Neural progenitor cell (in vitro differentiated cells): ENCODE measurements at regions not wholly inside any gene's neighbourhood (a gene's known extent, or its start where the extent isn't known, plus 50 kb on each side); places are given as distances from the start of the nearest gene placed in this dataset.

Experiments used
- DNase-seq: peaks from one replicate; pipeline ENCODE4 v3.0.0-alpha.2; 2016; ENCODE audit warnings: low spot score
- H2AFZ ChIP-seq: fragments of 200-600 bp; sonication (generic); replicated peaks from 2 replicates; pipeline ENCODE4 v1.6.1; 2016; ENCODE audit warnings: antibody characterized with exemption
- H3F3A ChIP-seq: fragments of 200-600 bp; sonication (generic); 2 replicates; pipeline ENCODE4 v1.6.1; 2016; ENCODE audit warnings: antibody characterized with exemption, low read depth
- H3K27ac ChIP-seq: fragments of 200-600 bp; sonication (generic); 2 replicates; pipeline ENCODE4 v1.5.1; 2016; ENCODE audit warnings: mild to moderate bottlenecking
- H3K27me3 ChIP-seq: fragments of 200-600 bp; sonication (generic); 2 replicates; pipeline ENCODE4 v1.6.1; 2016; ENCODE audit warnings: mild to moderate bottlenecking, moderate library complexity
- H3K36me3 ChIP-seq: fragments of 200-600 bp; sonication (generic); 2 replicates; pipeline ENCODE4 v1.5.1; 2016
- H3K4me1 ChIP-seq: fragments of 200-600 bp; sonication (generic); 2 replicates; pipeline ENCODE4 v1.6.1; 2016; ENCODE audit warnings: mixed run types
- H3K4me2 ChIP-seq: fragments of 200-600 bp; sonication (generic); 2 replicates; pipeline ENCODE4 v1.6.1; 2016
- H3K4me3 ChIP-seq: fragments of 200-600 bp; sonication (generic); 2 replicates; pipeline ENCODE4 v1.5.1; 2016
- H3K79me2 ChIP-seq: fragments of 200-600 bp; sonication (generic); 2 replicates; pipeline ENCODE4 v1.6.1; 2016; ENCODE audit warnings: low read depth
- H3K9ac ChIP-seq: fragments of 200-600 bp; sonication (generic); 2 replicates; pipeline ENCODE4 v1.6.1; 2016
- H3K9me3 ChIP-seq: fragments of 200-600 bp; sonication (generic); 2 replicates; pipeline ENCODE4 v1.5.1; 2016; ENCODE audit warnings: low read depth
- H4K20me1 ChIP-seq: fragments of 200-600 bp; sonication (generic); 2 replicates; pipeline ENCODE4 v1.6.1; 2016; ENCODE audit warnings: low read depth
- H3K27ac Mint-ChIP-seq: 3 replicates; pipeline ENCODE4 v1.8.0; 2021; ENCODE audit warnings: mixed read lengths
- H3K27me3 Mint-ChIP-seq: 2 replicates; pipeline ENCODE4 v1.8.0; 2022; ENCODE audit warnings: low read depth, mild to moderate bottlenecking, inconsistent platforms, moderate library complexity, mixed read lengths; ENCODE audit not compliant: insufficient read depth
- H3K36me3 Mint-ChIP-seq: 3 replicates; pipeline ENCODE4 v1.8.0; 2021; ENCODE audit warnings: mixed read lengths
- H3K4me1 Mint-ChIP-seq: 3 replicates; pipeline ENCODE4 v1.8.0; 2021; ENCODE audit warnings: mixed read lengths
- H3K4me3 Mint-ChIP-seq: 3 replicates; pipeline ENCODE4 v1.8.0; 2021; ENCODE audit warnings: mild to moderate bottlenecking, moderate library complexity, mixed read lengths
- H3K9me3 Mint-ChIP-seq: 3 replicates; pipeline ENCODE4 v1.8.0; 2020; ENCODE audit warnings: mixed read lengths
- CTCF ChIP-seq: fragments of 200-600 bp; sonication (generic); IDR thresholded peaks from 2 replicates; pipeline ENCODE4 v1.5.1; 2017; ENCODE audit warnings: antibody characterized with exemption, mild to moderate bottlenecking
- EZH2 ChIP-seq: fragments of 200-600 bp; sonication (generic); IDR thresholded peaks from 2 replicates; pipeline ENCODE4 v1.6.1; 2017; ENCODE audit warnings: antibody characterized with exemption, mild to moderate bottlenecking, moderate library complexity
- EZH2phosphoT487 ChIP-seq: fragments of 200-600 bp; sonication (generic); IDR thresholded peaks from 2 replicates; pipeline ENCODE4 v1.6.1; 2017; ENCODE audit warnings: antibody characterized with exemption

GRCh38 chr17:70636517-70637133 is 467.3 kb downstream of the KCNJ2 start:
- H3K27me3 Mint-ChIP-seq, result no peaks in the 10 kb centered on the region
- no peaks in the 10 kb centered on the region for H3K9me3 ChIP-seq
- no peaks in the 10 kb centered on the region for H4K20me1 ChIP-seq
- no peak overlapping the region for H3K4me3 Mint-ChIP-seq
- H3K36me3 ChIP-seq, result no peaks in the 10 kb centered on the region
- no peak overlapping the region for H3K4me3 ChIP-seq
- H3K9ac ChIP-seq, result no peak overlapping the region
- no peak overlapping the region for H3K27ac Mint-ChIP-seq
- no peak overlapping the region for H2AFZ ChIP-seq
- H3K4me2 ChIP-seq, result no peak overlapping the region
- no peak overlapping the region for H3K27ac ChIP-seq
- no peaks in the 10 kb centered on the region for H3F3A ChIP-seq
- H3K4me1 ChIP-seq, result no peaks in the 10 kb centered on the region
- H3K36me3 Mint-ChIP-seq, result no peaks in the 10 kb centered on the region
- H3K27me3 ChIP-seq, result no peaks in the 10 kb centered on the region
- H3K4me1 Mint-ChIP-seq, result peaks cover 22% of the 10 kb centered on the region
- no peaks in the 10 kb centered on the region for H3K9me3 Mint-ChIP-seq
- H3K79me2 ChIP-seq, result no peaks in the 10 kb centered on the region
- peak; percentile 42 for DNase-seq
- TF ChIP-seq EZH2phosphoT487 (no peak), CTCF (peak; percentile 79)

- H3K9me3 ChIP-seq, result no peaks in the 10 kb centered on the region
- H4K20me1 ChIP-seq, result no peaks in the 10 kb centered on the region
- no peak overlapping the region for H2AFZ ChIP-seq
- H3K4me2 ChIP-seq, result no peak overlapping the region
- no peak for DNase-seq
- H3K36me3 ChIP-seq, result no peaks in the 10 kb centered on the region
- H3K27me3 ChIP-seq, result no peaks in the 10 kb centered on the region
- H3K9me3 Mint-ChIP-seq, result peaks cover 8% of the 10 kb centered on the region
- H3K27me3 Mint-ChIP-seq, result no peaks in the 10 kb centered on the region
- H3K27ac ChIP-seq, result no peak overlapping the region
- H3F3A ChIP-seq, result no peaks in the 10 kb centered on the region
- no peak overlapping the region for H3K4me3 Mint-ChIP-seq
- peaks cover 3% of the 10 kb centered on the region for H3K36me3 Mint-ChIP-seq
- no peak overlapping the region for H3K9ac ChIP-seq
- no peaks in the 10 kb centered on the region for H3K4me1 ChIP-seq
- H3K4me3 ChIP-seq, result no peak overlapping the region
- H3K4me1 Mint-ChIP-seq, result peaks cover 40% of the 10 kb centered on the region
- H3K79me2 ChIP-seq, result no peaks in the 10 kb centered on the region
- no peak for TF ChIP-seq EZH2
- no peak for TF ChIP-seq EZH2phosphoT487
- no peak for TF ChIP-seq CTCF
- H3K27ac Mint-ChIP-seq, result no peak overlapping the region
These were observed 472.7 kb downstream of the KCNJ2 start for GRCh38 chr17:70642059-70642458.

- no peak overlapping the region for H3K4me2 ChIP-seq
- H2AFZ ChIP-seq, result no peak overlapping the region
- H3K36me3 ChIP-seq, result no peaks in the 10 kb centered on the region
- TF ChIP-seq EZH2phosphoT487 (no peak), CTCF (no peak), EZH2 (no peak)
- H3K4me1 Mint-ChIP-seq, result peaks cover 39% of the 10 kb centered on the region
- no peaks in the 10 kb centered on the region for H3K4me1 ChIP-seq
- no peaks in the 10 kb centered on the region for H3K27me3 Mint-ChIP-seq
- H3K27ac ChIP-seq, result no peak overlapping the region
- no peaks in the 10 kb centered on the region for H4K20me1 ChIP-seq
- no peak overlapping the region for H3K4me3 ChIP-seq
- H3K79me2 ChIP-seq, result no peaks in the 10 kb centered on the region
- H3K27ac Mint-ChIP-seq, result no peak overlapping the region
- H3K9me3 Mint-ChIP-seq, result peaks cover 8% of the 10 kb centered on the region
- no peaks in the 10 kb centered on the region for H3F3A ChIP-seq
- DNase-seq, result no peak
- no peak overlapping the region for H3K4me3 Mint-ChIP-seq
- no peaks in the 10 kb centered on the region for H3K9me3 ChIP-seq
- H3K27me3 ChIP-seq, result no peaks in the 10 kb centered on the region
- H3K36me3 Mint-ChIP-seq, result peaks cover 3% of the 10 kb centered on the region
- H3K9ac ChIP-seq, result no peak overlapping the region
These were observed 474.8 kb downstream of the KCNJ2 start for GRCh38 chr17:70644096-70644495.
